ENCODE measurements at regions not wholly inside any gene's neighbourhood (a gene's known extent, or its start where the extent isn't known, plus 50 kb on each side); places are given as distances from the start of the nearest gene placed in this dataset.

DNA sequence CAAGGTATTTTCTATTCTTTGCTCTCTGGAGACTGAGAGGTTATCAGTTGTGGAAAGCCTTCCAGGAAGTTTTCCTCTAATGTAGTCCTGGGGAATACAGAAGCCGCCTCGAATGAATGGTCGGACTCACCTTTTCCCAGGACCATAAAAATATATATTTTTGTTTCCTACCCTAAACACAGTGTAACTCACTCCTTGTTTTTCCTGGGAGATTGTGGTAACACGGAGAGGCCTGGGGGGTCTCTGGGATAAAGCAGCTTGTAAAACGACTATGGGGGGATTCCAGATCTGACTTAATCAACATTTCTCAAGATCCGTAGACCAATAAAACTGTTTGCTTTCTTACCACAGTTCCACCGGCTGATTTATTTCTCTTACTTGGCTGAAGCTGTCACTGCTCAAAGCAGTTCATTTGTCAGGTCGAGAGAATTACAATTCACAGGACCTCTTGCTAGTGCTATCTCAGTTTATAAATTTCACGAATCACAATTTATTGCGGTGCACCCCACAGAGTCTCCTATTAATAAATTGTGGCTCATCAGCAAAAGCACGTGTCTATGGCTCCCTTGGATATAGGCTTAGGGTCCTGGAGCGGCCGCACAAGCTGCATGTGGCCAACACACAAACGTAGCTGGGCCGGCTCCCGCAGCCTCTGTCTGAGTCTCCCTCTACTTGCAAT, 176.3 kb upstream of the BMPER start:
- no peak for DNase-seq (ENCODE audit: low spot score)

DNA sequence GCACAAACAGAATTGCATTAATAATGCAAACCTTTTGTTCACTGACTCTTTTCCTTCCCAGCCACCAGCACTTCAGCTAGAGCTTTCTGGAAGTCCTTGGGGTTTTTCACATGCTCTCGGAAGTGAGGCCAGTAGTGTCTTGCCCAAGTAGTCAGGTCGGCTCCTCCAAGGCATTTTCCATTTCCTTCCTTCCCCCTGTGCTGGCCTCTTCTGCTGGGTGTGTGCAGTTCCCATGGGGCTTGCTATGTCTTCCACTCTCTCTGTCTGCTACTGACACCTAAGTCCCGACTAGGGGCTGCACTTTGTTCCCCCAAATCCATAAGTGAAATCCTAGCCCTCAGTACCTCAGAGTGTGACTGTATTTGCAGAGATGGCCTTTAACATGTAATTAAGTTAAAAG, 175.6 kb upstream of the BMPER start:
- no peak for DNase-seq (ENCODE audit: low spot score)

DNA sequence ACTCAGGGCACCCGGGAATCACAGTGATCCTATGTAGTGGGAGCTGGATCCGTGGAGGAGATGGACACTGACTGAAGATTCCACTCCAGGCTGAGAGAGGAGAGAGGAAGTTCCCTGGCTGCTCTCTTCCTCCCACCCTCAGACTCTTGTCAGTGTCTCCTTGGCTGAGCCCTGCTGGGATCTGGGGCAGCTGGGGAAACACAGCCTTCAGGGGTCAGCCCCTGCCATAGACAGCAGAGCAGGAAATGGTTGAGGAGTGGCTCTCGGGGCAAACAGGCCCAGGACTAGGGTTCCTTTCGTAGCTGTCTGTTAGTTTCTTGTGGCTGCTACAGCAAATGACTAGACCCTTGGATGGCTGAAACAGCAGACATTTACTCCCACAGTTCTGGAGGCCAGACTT, 174.4 kb upstream of the BMPER start:
- no peak for DNase-seq (ENCODE audit: low spot score)

DNA sequence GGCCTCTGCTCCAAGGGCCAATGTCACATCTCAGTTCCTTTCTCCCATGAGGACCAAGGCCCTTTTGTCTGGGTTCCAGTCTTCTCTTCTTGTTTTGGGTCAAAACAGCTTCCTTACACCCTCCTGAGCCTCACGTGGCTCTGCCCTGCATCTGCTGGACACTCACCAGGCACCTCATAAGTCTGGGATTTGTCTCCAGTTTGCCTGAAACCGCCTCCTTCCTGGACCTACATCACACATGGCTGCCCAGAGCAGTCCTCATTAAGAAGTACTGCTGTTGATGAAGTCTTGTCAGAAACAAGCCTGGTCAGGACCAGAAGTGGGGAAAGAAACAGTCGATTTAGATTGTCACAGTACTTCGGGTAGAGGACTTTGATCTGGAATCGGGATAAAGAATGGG, 173.4 kb upstream of the BMPER start:
- DNase-seq (ENCODE audit: low spot score), result no peak

DNA sequence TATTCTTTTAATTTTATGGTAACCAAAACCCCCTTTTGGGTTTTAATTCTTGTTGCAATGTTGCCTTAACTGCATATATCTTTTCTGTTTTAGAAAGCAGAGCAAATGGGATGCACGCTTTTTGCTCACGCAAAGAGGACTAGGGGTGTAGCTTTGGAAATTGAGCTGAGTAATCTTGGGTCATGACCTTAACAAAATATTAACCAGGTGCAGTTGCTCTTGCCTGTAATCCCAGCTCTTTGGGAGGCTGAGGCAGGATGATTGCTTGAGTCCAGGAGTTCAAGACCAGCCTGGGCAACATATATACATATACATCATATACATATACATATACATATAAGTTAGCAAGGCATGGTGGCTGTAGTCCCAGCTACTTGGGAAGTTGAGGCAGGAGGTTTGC, 172.9 kb upstream of the BMPER start:
- DNase-seq (ENCODE audit: low spot score), result no peak

DNA sequence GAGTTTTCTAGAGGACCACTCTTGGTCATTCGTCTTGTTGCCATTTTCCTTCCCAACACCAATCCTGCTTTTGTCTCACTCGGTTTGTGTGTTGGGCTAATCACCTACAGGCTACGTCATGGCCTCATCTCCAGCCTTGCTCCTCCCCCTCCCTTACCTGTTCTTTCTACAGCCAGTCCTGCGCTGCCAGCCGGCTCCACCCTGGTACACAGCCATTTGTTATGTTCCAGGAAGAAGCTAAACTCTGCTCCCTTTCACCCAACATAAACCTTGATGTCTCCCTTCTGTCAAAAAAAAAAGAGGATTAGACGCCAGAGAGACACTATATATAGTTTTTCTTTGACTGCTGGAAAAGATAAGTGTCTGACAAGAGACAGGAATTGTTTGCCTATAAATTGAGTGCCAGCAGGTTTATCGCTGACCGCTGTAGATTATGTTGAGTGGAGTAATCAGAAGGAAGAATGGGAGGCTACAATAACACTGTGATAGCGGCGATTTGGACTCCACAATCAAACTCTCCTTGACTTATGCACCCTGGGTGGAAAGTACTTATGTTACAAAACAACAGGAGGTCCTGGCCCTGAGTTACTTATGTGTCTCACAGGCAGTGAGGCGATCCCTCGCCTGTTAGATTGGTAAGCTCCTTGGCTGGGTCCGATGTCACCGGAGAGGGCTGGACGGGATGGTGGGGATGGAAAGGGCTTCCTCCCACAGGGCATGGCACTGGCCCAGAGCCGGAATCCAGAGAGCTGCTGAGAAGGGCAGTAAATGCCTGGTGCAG, 171.3 kb upstream of the BMPER start:
- no peak for DNase-seq (ENCODE audit: low spot score)

DNA sequence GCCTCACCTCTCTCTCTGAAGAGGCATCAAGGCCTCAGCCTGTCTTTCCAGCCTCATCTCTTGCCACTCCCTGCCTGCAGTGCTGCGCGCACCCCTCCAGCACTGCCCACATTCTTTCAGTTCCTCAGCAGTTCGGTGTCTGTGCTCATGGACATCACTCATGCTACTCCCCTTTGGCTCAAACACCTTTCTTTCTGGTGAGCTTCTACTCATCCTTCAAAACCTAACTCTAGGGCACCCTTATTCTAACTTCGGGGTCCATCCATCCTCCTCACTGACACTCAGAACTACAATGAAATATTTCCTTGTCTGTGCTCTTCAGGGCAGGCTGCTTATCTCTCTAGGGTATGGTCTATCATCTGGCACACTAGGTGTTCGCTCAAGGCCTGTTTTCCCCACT, 169.9 kb upstream of the BMPER start:
- no peak for DNase-seq (ENCODE audit: low spot score)

DNA sequence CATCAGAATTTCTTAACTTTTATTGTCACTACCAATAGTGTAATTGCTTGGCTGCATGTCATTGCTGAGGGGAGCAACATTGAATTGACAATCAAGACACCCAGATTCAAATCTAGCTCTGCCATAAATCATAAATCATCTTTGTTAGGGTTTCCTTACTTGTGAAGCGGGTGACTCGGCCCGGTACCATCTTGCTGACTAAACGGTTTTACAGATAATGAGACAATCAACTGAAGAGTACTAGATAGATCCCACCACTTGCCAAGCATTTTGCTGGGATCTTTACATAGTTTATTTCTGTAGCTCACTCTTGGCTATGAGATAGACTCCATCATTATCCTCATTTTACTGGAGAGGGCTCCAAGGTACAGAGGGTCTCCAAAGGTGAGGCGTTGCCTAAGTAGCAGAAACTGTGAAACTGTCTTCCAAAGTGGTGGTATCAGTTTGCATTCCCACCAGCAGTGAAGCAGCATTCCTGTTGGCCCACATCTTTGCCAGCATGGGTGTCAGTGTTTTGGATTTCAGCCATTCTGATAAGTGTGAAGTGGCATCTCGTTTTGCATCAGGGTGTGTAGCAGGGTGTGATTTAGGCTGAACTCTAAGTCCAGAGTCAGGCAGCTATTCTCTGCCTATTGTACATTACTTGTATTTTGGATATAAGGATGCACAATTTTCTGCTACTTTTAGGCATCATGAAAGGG, 168.7 kb upstream of the BMPER start:
- DNase-seq (ENCODE audit: low spot score), result no peak

DNA sequence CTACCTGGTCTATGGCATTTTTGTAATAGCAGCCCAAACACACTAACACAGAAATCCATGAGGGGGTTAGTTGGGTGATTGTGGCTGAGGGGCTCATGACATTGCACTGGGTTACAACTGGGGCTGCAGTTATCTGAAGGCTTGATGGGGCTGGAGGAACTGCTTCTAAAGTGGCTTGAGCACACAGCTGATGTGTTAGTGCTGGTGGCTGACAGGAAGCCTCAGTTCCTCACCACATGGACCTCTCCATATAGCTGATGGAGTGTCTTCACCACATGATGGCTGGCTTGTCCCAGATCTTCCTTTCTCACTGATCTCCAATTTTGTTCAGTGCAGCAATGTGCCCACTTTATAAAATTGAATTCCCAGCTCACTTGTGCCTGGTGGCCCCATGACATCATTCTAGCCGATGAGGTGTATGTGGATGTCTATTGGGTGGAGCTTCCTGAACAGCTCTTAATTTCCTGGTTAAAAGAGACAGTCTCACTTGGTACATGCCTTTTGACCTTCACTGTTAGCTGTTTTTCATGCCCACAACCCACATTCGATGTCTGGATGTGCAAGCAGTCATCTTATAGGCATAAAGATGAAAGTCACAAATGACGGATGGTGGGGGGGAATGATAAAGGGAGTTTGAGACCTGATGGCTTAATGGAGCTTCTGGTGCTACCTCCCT, 166.9 kb upstream of the BMPER start:
- no peak for DNase-seq (ENCODE audit: low spot score)

DNA sequence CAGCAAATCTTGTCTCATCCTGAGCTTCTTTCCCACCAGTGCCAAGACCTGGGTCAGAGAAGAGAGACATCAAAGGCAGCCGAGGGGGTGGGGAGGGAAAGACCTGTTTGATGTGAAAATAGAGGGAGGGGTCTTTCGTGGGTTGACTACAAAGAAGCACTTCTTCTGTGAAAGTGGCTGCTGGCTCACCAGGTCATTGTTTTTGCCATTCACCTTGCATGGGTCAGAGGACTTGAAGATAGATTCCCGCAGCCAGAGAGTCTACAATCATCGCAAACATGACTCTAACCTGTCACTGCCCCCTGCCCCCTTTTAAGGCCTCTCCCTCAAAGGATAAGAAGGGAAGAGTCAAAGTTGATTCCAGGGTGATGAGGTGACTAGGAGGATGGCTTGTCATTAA, 166.1 kb upstream of the BMPER start:
- DNase-seq (ENCODE audit: low spot score), result no peak

DNA sequence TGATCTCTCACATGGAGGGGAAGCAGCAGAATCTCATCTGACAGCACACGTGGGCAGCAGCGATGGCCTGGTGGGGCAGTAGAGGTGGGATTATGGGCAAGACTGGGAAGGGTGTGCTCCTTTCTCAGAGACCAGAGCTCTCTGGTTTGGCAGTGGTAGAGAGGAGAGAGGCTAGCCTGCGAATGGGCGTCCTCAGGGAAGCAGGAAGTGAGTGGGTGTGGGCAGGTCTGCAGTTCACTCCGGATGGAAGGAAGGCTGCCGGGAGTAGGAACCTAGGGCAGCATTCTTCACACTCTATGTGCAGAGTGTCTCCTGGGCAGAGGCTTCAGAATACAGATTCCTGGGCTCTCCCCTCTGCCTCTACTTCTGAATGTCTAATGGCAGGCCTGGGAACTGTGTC, 162.8 kb upstream of the BMPER start:
- no peak for DNase-seq (ENCODE audit: low spot score)

DNA sequence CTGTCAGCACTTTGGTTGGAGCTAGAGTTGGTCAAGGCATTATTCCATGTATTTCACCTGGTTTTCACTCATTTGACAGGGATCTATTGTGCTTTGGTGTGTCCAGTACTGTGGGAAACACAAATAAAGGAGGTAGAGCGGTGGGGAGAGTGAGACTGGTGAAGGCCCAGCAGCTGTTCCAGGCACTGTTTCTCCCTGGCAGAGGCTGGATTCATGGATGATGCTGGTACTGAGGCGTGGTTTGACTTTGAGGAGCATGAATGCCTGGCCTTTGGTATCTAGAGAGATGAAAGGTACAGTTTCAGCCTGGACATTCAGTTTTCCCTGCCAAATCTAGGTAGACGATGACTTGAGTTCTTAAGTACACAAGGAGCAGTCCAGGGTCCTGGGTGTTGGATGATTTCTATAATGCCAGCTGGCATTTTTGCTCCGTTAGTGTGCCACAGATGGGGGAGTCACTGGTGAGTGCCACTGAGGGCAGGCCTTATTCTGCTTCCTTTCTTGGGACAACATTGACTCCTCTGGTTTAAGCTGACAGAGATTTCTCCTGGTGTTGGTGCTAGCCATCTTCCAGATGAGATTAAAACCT, 162.2 kb upstream of the BMPER start:
- no peak for DNase-seq (ENCODE audit: low spot score)

DNA sequence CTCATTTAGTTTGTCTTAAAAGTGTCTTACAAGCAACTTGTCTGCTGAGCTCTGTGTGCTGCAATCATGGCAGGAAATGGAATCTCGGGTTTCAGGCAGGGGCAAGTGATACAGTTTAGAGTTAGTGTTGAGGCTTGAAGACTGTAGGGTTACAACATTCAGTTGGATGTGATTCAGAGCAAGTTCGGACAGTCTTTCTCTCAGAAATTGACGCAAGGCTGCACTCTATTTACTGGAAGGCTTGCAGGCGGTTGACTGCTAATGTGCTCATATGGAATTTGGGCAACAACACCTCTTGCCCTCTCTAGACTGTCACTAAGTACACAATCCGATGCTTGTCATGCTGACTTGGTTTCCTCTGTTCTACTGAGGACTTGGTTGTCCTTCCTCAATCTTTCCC, 161.7 kb upstream of the BMPER start:
- no peak for DNase-seq (ENCODE audit: low spot score)

DNA sequence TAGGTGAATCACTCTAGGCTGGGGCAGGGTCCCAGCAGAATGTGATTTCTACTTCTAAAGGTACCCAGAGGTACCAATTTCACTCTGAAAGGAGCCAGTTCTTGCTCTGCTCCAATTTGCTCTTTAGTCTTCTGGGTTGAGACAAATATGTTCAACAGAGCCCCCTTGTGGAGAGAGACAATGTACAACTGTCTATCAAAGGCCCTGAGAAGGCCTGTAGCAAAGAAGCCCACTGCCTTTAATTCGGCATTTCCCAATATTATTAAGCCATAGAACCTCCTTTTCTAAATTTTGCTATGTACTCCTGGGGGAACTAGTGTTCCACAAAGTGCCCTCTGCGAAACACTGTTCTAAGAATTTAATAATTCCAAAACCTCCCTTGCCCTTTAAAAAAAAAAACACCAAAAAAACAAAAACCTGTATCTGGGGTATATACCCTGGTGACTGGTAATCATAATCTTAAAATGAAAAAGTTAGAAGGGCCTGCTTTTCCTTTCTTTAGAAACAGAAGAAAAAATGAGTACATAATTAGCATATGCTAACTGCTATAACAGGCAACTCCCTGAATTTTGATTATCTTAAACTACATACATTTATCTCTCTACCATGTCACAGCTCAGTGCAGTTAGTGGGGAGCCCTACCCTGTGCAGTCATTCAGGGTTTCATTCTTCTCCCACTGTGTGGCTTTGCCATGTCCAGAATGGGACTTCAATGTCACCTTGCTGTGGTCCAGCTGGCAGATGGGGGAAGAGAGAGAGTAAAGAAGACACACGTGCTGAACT, 160.9 kb upstream of the BMPER start:
- peak; percentile 41 for DNase-seq (ENCODE audit: low spot score)

DNA sequence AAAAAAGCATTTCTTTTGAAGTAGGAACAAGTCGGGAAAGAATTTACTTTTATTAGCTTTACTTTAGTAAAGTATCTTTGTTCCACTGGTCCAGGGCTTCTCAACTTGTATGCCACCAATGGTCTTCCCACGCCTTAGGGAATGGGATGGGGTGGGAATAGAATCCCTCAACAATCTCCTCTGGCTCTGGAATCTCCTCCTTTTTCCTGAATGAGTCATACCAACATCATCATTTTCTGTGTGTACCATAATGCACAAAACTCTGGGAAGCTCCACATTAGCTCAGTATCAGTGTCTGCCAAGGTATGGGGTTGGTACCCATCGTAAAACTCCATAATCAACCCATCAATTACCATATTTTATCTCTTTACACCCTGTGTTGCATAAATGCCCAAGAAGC, 159.4 kb upstream of the BMPER start:
- no peak for DNase-seq (ENCODE audit: low spot score)

DNA sequence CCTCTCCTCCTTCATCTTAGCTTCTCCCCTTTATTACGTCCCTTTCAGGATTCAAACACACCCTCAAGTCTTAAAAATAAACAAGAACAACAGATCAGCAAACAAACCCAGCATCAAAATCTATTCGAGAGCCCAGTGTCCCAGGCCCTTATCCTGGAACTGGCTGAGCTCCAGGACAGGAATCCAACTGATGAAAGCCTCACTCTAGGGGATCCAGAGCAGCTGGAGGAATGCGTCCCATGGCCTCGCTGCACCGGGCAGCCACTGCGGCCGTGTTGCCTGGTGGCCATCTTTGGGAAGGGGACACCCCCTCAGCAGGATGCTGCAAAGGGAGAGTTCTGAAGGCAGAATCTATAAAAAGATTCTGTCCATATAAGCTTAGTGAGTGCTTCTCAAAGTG, 156.5 kb upstream of the BMPER start:
- no peak for DNase-seq (ENCODE audit: low spot score)

DNA sequence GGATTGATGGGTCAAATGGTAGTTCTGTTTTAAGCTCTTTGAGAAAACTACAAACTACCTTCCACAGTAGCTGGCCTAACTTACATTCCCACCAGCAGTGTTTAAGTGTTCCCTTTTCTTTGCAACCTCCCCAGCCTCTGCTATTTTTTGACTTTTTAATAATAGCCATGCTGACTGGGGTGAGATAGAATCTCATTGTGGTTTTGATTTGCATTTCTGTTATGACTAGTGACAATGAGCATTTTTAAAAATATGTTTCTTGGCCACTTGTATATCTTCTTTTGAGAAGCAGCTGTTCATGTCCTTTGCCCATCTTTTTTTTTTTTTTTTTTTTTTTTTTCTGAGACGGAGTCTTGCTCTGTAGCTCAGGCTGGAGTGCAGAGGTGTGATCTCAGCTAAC, 155.2 kb upstream of the BMPER start:
- no peak for DNase-seq (ENCODE audit: low spot score)

DNA sequence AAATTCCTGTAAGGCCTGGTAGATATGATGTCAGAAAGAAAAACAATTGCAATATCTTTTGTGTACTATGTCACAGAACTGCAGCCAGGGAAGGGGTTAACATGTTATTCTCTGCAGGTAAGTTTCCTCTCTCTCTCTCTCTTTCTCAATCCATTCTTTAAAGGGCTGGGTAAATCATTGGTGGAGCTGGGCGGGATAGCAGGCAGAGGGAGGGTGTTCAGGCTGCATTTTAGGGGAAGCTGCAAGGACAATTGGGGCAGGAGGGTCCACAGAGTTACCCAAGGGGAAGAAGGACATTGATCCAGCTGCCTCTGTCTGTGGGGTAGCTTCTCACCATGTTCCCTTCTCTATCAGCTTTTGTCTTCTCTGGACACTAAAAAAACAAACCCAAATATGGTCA, 153.9 kb upstream of the BMPER start:
- no peak for DNase-seq (ENCODE audit: low spot score)

DNA sequence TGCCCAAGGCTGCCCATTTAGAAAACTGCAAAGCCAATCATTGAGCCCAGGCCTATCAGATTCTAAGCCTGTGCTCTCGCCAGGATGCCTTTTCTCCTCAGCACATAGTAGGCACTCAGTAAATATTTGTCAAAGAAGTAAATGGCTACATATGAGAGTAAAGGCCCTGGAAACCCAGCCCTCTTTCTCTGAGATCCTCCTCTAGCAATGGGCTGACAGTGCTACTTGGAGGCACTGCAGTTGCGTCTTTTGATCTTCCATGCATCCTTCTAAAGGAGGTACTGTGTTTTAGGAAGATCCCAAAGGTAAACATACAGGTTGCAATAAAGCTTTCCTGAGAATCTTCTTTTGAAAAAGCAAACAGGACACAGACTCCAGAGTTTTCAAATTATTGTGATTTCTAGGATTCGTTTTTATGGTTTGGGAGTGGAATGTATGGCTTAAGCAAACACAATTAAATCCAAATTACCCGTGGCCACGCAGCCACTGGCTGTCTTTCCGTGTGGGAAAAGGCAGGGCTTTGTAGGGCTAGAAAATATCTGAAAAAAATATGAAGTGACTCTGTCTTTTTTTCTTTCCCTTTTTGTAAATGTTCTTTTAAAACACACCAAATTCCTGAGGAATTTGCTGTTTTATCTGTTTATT, 151.3 kb upstream of the BMPER start:
- no peak for DNase-seq (ENCODE audit: low spot score)

DNA sequence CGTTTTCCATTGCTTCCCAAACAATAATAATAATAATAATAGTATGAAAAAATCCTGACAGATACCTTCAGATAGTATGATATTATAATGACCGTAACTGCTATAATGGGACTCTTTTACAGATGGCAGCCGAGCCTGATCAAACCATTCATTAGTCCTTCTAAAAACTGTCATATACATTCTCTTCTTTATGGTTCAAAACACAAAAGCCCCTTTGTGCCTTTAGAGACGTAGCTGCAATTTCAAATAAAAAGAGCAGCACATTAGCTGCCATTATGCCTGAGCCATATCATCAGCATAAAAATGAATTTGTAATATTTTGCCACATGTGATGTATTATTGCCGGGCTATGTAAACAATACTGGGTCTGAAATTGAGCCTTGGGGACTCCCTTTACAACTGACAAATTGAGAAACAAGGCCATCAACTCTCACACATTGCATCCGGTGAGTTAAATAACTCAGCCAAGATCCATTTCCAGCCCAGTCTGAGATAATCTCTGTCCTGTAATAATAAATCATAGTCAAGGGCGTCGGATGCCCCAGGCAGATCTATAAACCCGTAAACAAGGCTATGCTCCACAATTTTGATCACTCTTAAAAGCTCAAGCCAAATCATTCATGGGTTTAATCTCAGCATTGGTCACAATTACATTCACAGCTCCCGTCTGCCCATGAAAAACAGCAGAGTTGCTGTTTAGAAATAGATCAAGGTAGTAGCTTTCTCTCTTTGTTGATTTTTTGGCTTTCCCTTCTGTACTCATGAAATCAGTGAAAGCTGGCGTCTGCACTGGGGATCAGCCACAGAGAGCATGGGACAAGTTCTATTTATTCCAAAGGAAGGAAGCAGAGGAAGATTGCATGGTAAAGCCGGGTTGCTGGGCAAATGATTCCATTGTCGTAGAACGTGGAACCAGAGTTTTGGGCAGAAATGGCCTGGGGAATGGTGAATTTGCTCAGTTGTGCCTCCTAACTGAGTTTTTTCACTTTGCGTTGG, 150.1 kb upstream of the BMPER start:
- DNase-seq (ENCODE audit: low spot score), result no peak
